Stomach smooth muscle (tissue), 2 donors: ENCODE measurements at regions not wholly inside any gene's neighbourhood (a gene's known extent, or its start where the extent isn't known, plus 50 kb on each side); places are given as distances from the start of the nearest gene placed in this dataset.

Source experiments
- H3K27ac ChIP-seq: one replicate; pipeline ENCODE4 v1.7.0; 2013; ENCODE audit warnings: mild to moderate bottlenecking, low read length, inconsistent platforms
- H3K27me3 ChIP-seq, 2 donors: one replicate each; pipeline ENCODE4 v1.7.0; 2013; ENCODE audit warnings: low read length in 2 of 2; ENCODE audit not compliant: insufficient read depth in 2 of 2, control insufficient read depth in 1 of 2
- H3K36me3 ChIP-seq, 2 donors: one replicate each; pipeline ENCODE4 v1.7.0; 2013; ENCODE audit warnings: low read length in 2 of 2; ENCODE audit not compliant: control insufficient read depth in 2 of 2, insufficient read depth in 2 of 2
- H3K4me1 ChIP-seq: one replicate; pipeline ENCODE4 v1.7.0; 2013; ENCODE audit warnings: low read length; ENCODE audit not compliant: control insufficient read depth, insufficient read depth
- H3K4me3 ChIP-seq, 2 donors: one replicate each; pipeline ENCODE4 v1.7.0; 2013; ENCODE audit warnings: low read length in 2 of 2
- H3K9ac ChIP-seq, 2 donors: one replicate each; pipeline ENCODE4 v1.7.0; 2013; ENCODE audit warnings: low read length in 2 of 2, mild to moderate bottlenecking in 1 of 2
- H3K9me3 ChIP-seq, 2 donors: one replicate each; pipeline ENCODE4 v1.7.0; 2013; ENCODE audit warnings: low read length in 2 of 2; ENCODE audit not compliant: control insufficient read depth in 2 of 2
- donor health status: healthy.
- donor health status: Pancreatic carcinoma.

- Histone ChIP-seq H3K4me3 (no peak overlapping the region), H3K4me1 (peaks cover 4% of the 10 kb centered on the region), H3K27me3 (no peaks in the 10 kb centered on the region), H3K9me3 (peaks cover 2 to 3% of the 10 kb centered on the region in 2 donors), H3K27ac (no peak overlapping the region), H3K9ac (no peak overlapping the region), H3K36me3 (no peaks in the 10 kb centered on the region)
These were observed 134.2 kb upstream of the NEIL3 start for GRCh38 chr4:177175473-177175872.

- no peaks in the 10 kb centered on the region for H3K36me3 ChIP-seq
- H3K27ac ChIP-seq: no peak overlapping the region
- peak overlapping the region in 1 of 2 donors; percentile 9 for H3K4me3 ChIP-seq
- H3K4me1 ChIP-seq: peaks cover 4% of the 10 kb centered on the region
- H3K9me3 ChIP-seq: no peaks in the 10 kb centered on the region
- H3K9ac ChIP-seq: no peak overlapping the region
- no peaks in the 10 kb centered on the region for H3K27me3 ChIP-seq
These were observed 132.1 kb upstream of the NEIL3 start for GRCh38 chr4:177177541-177178081.

- Histone ChIP-seq H3K9ac (no peak overlapping the region), H3K9me3 (no peaks in the 10 kb centered on the region), H3K4me1 (peaks cover 4% of the 10 kb centered on the region), H3K27me3 (no peaks in the 10 kb centered on the region), H3K27ac (no peak overlapping the region), H3K36me3 (no peaks in the 10 kb centered on the region), H3K4me3 (no peak overlapping the region)
These were observed 131.4 kb upstream of the NEIL3 start for GRCh38 chr4:177178246-177178645.

GRCh38 chr4:177182166-177182565 lies 127.5 kb upstream of the NEIL3 start:
- H3K36me3 ChIP-seq: no peaks in the 10 kb centered on the region
- no peak overlapping the region for H3K9ac ChIP-seq
- peaks cover 4% of the 10 kb centered on the region for H3K4me1 ChIP-seq
- H3K4me3 ChIP-seq: no peak overlapping the region
- H3K9me3 ChIP-seq: no peaks in the 10 kb centered on the region
- H3K27me3 ChIP-seq: no peaks in the 10 kb centered on the region
- H3K27ac ChIP-seq: no peak overlapping the region

- Histone ChIP-seq H3K9me3 (no peaks in the 10 kb centered on the region), H3K36me3 (no peaks in the 10 kb centered on the region), H3K27ac (no peak overlapping the region), H3K4me3 (no peak overlapping the region), H3K4me1 (peaks cover under 1% of the 10 kb centered on the region), H3K27me3 (no peaks in the 10 kb centered on the region), H3K9ac (no peak overlapping the region)
These were observed 126.9 kb upstream of the NEIL3 start for GRCh38 chr4:177182728-177183127.

GRCh38 chr4:177185151-177185550 lies 124.5 kb upstream of the NEIL3 start:
- Histone ChIP-seq H3K27me3 (no peaks in the 10 kb centered on the region), H3K9ac (no peak overlapping the region), H3K9me3 (no peaks in the 10 kb centered on the region), H3K4me3 (no peak overlapping the region), H3K36me3 (no peaks in the 10 kb centered on the region), H3K4me1 (no peaks in the 10 kb centered on the region), H3K27ac (no peak overlapping the region)

- no peak overlapping the region for H3K9ac ChIP-seq
- no peaks in the 10 kb centered on the region for H3K4me1 ChIP-seq
- no peak overlapping the region for H3K27ac ChIP-seq
- H3K27me3 ChIP-seq: no peaks in the 10 kb centered on the region
- no peaks in the 10 kb centered on the region for H3K36me3 ChIP-seq
- H3K9me3 ChIP-seq: no peaks in the 10 kb centered on the region
- no peak overlapping the region for H3K4me3 ChIP-seq
These were observed 124.1 kb upstream of the NEIL3 start for GRCh38 chr4:177185579-177185978.

- no peak overlapping the region for H3K27ac ChIP-seq
- no peaks in the 10 kb centered on the region for H3K27me3 ChIP-seq
- H3K4me3 ChIP-seq: no peak overlapping the region
- no peak overlapping the region for H3K9ac ChIP-seq
- H3K4me1 ChIP-seq: no peaks in the 10 kb centered on the region
- H3K9me3 ChIP-seq: no peaks in the 10 kb centered on the region
- no peaks in the 10 kb centered on the region for H3K36me3 ChIP-seq
These were observed 122.3 kb upstream of the NEIL3 start for GRCh38 chr4:177187371-177187770.

- Histone ChIP-seq H3K36me3 (no peaks in the 10 kb centered on the region), H3K27ac (no peak overlapping the region), H3K9me3 (no peaks in the 10 kb centered on the region), H3K27me3 (no peaks in the 10 kb centered on the region), H3K4me1 (no peaks in the 10 kb centered on the region), H3K9ac (no peak overlapping the region), H3K4me3 (no peak overlapping the region)
These were observed 118.6 kb upstream of the NEIL3 start for GRCh38 chr4:177190995-177191580.

GRCh38 chr4:177191586-177191985 lies 118.1 kb upstream of the NEIL3 start:
- Histone ChIP-seq H3K36me3 (no peaks in the 10 kb centered on the region), H3K9ac (no peak overlapping the region), H3K27ac (no peak overlapping the region), H3K4me3 (no peak overlapping the region), H3K9me3 (no peaks in the 10 kb centered on the region), H3K27me3 (no peaks in the 10 kb centered on the region), H3K4me1 (no peaks in the 10 kb centered on the region)

GRCh38 chr4:177191991-177192390 lies 117.7 kb upstream of the NEIL3 start:
- Histone ChIP-seq H3K36me3 (no peaks in the 10 kb centered on the region), H3K9ac (no peak overlapping the region), H3K27ac (no peak overlapping the region), H3K9me3 (no peaks in the 10 kb centered on the region), H3K4me3 (no peak overlapping the region), H3K4me1 (no peaks in the 10 kb centered on the region), H3K27me3 (no peaks in the 10 kb centered on the region)
